ENCODE measurements at regions not wholly inside any gene's neighbourhood (a gene's known extent, or its start where the extent isn't known, plus 50 kb on each side); places are given as distances from the start of the nearest gene placed in this dataset.
A peak's percentile ranks its signal among the peaks of the same experiment; 100 is the strongest.

- DNase-seq: no peak
Observed at GRCh38 chr20:56840716-56841261, 211.7 kb downstream of the TFAP2C start.

- no peak for DNase-seq
Observed at GRCh38 chr20:56841346-56841908, 212.3 kb downstream of the TFAP2C start.

- no peak for DNase-seq
Observed at GRCh38 chr20:56842056-56842455, 212.9 kb downstream of the TFAP2C start.

- no peak for DNase-seq
Observed at GRCh38 chr20:56843386-56843785, 214.3 kb downstream of the TFAP2C start.

DNA sequence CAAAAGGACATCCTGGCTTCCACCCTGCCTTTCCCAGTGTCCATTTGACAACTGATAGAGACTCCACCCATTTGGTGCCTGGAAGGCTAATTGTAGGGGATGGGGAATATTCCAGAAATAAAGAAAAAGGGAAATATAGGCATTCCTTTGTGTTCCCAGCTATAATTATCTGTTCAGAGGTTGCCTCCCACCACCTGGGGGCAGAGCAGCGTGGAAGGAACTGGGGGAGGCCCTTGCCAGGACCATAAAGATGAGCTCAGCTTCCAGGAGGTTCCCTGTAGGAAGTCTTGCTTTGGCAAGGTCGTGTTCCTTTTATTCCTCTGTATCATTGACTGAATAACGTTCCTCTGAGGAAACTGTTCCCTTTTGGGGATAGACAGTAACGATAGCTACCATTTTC, 214.7 kb downstream of the TFAP2C start:
- DNase-seq: no peak

GRCh38 chr20:56845546-56846086, 216.5 kb downstream of the TFAP2C start:
- DNase-seq: no peak

GRCh38 chr20:56848561-56848960, 219.5 kb downstream of the TFAP2C start:
- DNase-seq: no peak

- no peak for DNase-seq
Observed at GRCh38 chr20:56851552-56851951, 222.4 kb downstream of the TFAP2C start.

DNA sequence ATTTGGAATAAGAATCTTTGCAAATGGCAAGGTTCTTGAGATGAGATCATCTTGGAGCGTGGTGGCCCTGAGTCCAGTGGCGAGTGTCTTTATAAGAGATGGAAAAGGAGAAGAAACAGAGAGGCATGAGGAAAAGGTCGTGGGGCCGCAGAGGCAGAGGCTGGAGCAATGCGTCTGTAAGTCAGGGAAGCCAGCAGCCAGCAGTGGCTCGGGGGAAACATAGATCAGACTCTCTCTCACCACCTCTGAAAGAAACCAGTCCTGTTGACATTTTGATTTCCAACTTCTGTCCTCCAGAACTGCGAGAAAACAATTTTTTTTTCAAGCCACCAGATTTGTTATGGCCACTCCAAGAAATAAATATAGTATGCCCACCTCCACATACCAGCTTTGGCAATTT, 226.6 kb downstream of the TFAP2C start:
- DNase-seq: no peak

DNA sequence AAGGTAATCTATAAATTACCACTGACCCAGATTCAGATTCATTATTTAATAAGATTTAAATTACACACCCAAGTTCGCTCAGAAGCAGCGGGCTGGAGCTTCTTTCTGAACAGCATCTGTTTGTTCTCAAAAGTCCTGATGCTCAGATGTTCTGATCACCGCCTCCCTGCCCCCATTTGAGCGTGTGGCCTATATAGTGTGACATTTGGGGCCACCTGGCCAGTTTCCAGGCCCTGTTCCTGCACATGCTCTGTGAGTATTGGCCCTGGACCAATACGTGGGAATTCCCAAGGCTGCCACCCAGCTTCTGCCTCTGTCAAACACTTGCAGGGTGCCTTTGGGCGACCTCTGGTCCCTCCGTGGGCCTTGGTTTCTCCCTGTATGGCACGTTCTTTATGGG, 228.8 kb downstream of the TFAP2C start:
- DNase-seq: peak; percentile 41

- DNase-seq: peak; percentile 69
Observed at GRCh38 chr20:56859039-56859800, 230.1 kb downstream of the TFAP2C start.

DNA sequence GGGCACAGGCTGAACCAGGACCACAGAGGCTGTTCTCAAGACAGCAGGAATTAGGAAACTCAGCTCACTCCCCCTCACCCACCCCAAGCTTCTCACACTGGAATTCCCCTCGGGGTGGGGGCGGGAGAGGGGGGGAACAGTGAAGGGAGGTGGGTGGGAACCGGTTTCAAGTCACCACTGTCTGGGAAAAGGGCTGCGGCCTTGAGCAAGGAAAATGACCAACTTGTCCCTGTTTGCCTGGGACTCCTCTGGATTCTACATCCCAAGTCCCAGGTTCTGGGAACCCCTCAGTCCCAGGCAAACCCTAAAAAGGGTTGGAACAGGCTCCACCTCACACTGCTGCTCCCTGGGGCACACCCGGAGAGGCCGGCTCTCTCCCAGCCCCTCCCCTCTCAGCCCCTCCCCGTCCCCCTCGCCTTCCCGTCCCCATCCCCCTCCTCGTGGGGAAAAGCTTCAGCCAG, 230.7 kb downstream of the TFAP2C start:
- DNase-seq: peak; percentile 52

DNA sequence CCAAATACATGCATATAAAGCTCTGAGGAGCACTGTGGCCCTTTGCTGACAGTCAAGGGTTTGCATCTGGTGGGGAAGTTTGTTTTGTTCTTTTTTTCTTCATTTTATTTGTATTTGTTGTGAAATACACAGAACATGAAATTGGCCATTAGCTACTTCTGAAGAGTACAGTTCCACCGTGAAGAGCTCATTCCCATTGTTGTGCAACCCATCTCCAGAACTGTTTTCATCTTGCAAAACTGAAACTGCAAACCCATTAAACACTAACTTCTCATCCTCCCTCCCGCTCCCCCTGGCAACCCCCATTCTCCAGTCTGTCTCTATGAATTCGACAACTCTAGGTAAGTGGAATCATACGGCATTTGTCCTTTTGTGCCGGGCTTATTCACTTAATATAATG, 231.3 kb downstream of the TFAP2C start:
- DNase-seq: no peak

DNA sequence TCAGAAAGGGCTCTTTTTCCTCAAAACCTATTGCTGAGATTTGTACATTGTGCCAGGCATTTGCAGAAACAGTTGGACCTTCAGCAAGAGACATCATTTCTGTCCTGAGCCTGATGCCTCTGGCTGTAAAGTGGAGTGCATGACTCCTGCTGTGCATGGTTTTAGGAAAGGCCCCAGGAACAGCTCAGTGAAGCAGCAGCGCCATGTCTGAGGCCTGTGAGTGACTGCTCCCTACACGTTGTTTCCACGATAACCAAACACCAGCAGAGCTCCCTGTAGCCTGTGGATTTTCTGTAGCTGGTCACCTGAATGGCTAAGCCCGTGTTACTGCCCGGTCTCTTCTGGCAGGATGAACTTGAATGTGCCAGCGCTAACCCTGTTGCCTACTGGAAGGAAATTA, 232.5 kb downstream of the TFAP2C start:
- DNase-seq: peak; percentile 22

DNA sequence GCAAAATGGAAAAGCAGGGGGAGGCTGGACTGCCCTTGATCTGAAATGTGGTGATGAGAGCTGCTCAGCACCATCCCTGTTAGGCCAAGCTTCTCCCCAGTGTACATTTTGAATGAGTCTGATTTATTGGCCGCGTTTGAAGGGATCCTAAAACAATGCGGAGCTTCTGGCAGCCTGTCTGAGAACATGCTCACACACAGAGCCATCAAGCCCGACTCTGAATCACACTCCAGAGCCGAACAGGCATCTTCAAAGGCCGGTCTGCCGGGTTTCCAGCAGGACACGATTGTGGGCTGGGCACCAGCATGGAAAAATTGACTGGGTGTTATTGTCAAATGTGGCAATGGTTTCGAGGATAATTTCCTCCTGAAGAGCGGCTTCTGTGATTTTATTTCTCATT, 235.9 kb downstream of the TFAP2C start:
- DNase-seq: no peak

DNA sequence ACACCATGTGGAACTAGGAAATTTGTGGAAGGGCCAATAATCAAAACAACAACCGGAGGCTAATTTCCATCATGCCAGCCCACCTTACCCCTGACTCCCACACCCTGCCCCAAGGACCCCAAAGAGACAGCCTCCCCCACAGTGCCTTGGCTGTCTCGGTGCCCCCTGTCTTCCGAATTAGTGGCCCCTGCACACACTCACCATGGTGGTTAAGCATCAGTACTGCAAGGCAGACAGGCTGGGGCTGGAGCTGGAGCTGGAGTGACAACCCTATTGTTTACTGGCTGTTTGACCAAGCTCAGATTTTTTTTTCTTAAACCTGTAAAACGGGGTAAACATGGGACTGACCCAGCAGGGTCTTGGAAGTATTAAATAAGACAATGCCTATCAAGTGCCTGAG, 238.0 kb downstream of the TFAP2C start:
- no peak for DNase-seq

DNA sequence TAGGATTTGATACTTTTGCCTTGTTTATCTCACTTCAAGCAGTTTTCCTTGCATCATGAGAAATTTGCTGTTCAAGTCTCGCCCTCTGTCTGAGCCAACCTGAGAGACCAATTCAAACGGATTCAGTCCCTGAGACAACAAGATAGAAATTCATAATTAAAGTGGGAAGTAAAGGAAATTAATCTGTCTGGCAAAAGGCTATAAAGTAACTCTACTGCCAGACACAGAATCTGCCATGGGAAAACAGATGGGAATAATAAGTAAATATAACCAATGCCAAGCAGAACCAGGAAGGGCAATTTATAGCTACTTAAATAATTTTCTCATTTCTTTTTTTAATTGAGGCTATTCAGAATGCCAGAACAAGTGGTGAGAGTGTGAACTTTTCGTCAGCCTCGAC, 239.6 kb downstream of the TFAP2C start:
- no peak for DNase-seq

- no peak for DNase-seq
Observed at GRCh38 chr20:56870271-56870670, 241.2 kb downstream of the TFAP2C start.

DNA sequence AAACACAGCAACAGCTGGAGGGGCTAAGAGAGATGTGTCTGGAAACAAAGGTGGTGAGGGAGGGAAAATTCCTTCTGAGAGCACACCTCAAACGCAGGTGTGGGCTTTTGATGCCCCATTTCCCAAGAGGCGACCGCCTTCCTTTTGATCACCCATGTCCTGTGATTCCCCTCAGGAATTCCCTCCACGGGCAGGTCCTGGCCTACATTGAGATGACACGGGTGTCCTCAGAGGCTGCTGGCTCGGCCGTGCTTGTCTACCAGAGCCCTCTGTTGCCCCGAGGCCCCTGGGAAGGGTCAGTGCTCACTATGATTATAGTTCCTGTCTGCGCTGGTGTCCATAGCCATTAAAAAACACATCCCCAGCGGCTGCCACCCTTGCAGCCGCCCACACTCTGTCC, 242.6 kb downstream of the TFAP2C start:
- DNase-seq: no peak

- no peak for DNase-seq
Observed at GRCh38 chr20:56872620-56873458, 243.7 kb downstream of the TFAP2C start.

GRCh38 chr20:56873836-56874235, 244.7 kb downstream of the TFAP2C start:
- DNase-seq: no peak

GRCh38 chr20:56875052-56875659, 246.1 kb downstream of the TFAP2C start:
- no peak for DNase-seq

DNA sequence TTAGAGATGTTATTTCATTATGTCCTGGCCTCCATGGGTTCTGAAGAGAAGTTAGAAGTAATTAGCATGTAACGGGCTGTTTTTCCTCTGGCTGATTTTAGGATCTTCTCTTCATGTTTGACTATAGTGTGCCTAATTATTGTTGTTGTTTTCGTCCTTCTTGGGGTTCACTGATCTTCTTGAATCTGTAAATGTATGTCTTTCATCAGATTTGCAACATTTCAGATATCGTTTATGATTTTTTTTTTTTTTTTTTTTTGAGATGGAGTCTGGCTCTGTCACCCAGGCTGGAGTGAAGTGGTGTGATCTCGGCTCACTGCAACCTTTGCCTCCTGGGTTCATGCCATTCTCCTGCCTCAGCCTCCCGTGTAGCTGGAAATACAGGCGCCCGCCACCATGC, 246.7 kb downstream of the TFAP2C start:
- no peak for DNase-seq
